ENCODE measurements at regions not wholly inside any gene's neighbourhood (a gene's known extent, or its start where the extent isn't known, plus 50 kb on each side); places are given as distances from the start of the nearest gene placed in this dataset.

DNA sequence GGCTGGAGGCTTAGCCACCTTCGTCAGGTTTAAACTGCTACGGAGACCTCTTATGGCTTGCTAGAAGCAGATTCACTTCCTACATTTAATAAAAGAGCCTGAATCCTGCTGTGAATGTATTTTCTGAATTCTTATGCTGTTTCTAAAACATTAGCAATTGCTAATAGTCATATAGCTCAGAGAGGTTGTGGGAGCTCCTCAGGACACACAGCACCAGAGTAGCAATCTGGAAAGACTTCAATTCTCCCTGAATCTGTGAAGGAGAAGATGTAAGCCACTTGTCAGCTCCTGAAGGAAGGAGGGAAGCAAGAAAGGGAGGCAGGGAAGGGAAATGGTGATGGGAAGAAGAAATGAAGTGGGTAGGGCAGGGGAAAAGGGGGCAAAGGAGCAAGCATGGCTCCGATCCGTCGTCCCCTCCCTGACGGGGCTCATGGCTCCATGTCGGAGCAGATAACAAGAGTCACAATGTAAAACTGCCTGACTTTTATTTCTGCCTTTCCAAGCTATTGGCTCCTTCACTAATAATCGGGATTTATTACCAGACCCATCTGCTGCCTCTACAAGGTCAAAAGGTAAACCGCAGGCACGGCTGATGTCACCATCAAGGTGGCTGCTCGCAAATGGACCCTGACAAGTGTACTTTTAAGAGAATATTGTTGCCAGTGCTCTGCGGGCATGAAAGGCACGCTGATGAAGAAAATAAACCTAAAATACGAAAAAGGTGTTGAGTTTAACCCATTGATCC, 656.0 kb upstream of the SALL3 start:
- TF ChIP-seq, protein P1, sequence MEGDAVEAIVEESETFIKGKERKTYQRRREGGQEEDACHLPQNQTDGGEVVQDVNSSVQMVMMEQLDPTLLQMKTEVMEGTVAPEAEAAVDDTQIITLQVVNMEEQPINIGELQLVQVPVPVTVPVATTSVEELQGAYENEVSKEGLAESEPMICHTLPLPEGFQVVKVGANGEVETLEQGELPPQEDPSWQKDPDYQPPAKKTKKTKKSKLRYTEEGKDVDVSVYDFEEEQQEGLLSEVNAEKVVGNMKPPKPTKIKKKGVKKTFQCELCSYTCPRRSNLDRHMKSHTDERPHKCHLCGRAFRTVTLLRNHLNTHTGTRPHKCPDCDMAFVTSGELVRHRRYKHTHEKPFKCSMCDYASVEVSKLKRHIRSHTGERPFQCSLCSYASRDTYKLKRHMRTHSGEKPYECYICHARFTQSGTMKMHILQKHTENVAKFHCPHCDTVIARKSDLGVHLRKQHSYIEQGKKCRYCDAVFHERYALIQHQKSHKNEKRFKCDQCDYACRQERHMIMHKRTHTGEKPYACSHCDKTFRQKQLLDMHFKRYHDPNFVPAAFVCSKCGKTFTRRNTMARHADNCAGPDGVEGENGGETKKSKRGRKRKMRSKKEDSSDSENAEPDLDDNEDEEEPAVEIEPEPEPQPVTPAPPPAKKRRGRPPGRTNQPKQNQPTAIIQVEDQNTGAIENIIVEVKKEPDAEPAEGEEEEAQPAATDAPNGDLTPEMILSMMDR (optimal IDR thresholded peaks at IDR 0.05 in 1 of 3, IDR thresholded peaks at IDR 0.05 in 1 of 3, conservative IDR thresholded peaks at IDR 0.05 in 1 of 3; ENCODE audit: extremely low read depth in 1 of 3, insufficient read depth in 2 of 3, low read length in 3 of 3) = no peak
- TF ChIP-seq EZH2 (IDR thresholded peaks at IDR 0.05; ENCODE audit: low read length) = no peak

Measured in keratinocyte (primary cell).